SK-N-SH (cell line): ENCODE measurements at regions not wholly inside any gene's neighbourhood (a gene's known extent, or its start where the extent isn't known, plus 50 kb on each side); places are given as distances from the start of the nearest gene placed in this dataset.

Experiments used
- EP300 ChIP-seq, 2 experiments: IDR thresholded peaks; 2 replicates each; pipeline versions ENCODE4 v1.4.0 to v1.6.1; 2012; ENCODE audit warnings: borderline replicate concordance in 1 of 2, low read depth in 1 of 2, low read length in 1 of 2
- EZH2phosphoT487 ChIP-seq: fragments of 200-600 bp; sonication (generic); IDR thresholded peaks from 2 replicates; pipeline ENCODE4 v1.6.1; 2017; ENCODE audit warnings: low read depth, mixed run types, mild to moderate bottlenecking, antibody characterized with exemption, moderate library complexity, borderline replicate concordance
- FOXM1 ChIP-seq: IDR thresholded peaks from 2 replicates; pipeline ENCODE4 v1.4.0; 2012; ENCODE audit warnings: low read depth, mild to moderate bottlenecking
- JUND ChIP-seq: IDR thresholded peaks from 2 replicates; pipeline ENCODE4 v1.4.0; 2012
- POLR2AphosphoS5 ChIP-seq: IDR thresholded peaks from 2 replicates; pipeline ENCODE4 v1.6.1; 2012; ENCODE audit warnings: low read depth, low read length
- RCOR1 ChIP-seq: fragments of 150-350 bp; IDR thresholded peaks from 2 replicates; pipeline ENCODE4 v1.6.1; 2017; ENCODE audit warnings: antibody characterized with exemption, low read length
- TEAD4 ChIP-seq: IDR thresholded peaks from 2 replicates; pipeline ENCODE4 v1.4.0; 2012; ENCODE audit warnings: mild to moderate bottlenecking, borderline replicate concordance; ENCODE audit not compliant: insufficient read depth
- TF ChIP-seq, protein P1 (sequence below): fragments of 200-600 bp; sonication (generic); IDR thresholded peaks from 2 replicates; pipeline ENCODE4 v1.6.1; 2017; ENCODE audit warnings: antibody characterized with exemption, mild to moderate bottlenecking, moderate library complexity
- TF ChIP-seq, protein P2 (sequence below): IDR thresholded peaks from 2 replicates; pipeline ENCODE4 v1.4.0; 2012; ENCODE audit warnings: low read depth, borderline replicate concordance

DNA sequence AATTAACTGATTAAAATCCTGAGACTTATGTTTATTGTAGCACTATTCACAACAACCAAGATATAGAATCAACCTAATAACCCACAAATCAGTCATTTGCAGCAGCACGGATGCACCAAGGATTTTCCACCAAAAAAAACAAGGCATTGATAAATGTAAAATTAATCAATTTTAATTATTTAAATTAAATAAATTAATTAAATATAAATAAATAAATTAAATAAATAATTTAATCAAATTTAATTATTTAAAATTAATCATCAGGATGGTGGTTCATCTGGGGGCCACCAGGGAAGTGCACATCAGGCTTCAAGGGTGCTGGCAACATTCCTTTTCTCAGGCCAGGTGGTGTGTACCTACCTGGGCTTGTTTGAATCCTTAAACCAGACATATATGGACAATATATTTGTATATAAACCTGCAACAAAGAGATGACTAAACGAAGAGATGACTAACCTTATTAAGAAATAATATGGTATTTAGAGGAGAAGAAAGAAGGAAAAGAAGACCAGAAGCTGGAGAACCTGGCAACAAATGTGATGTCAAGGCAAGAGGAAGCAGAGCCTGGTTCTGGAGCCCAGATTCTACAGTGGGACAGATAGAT is 89.2 kb downstream of the CD164 start:
- TF ChIP-seq, protein P1, sequence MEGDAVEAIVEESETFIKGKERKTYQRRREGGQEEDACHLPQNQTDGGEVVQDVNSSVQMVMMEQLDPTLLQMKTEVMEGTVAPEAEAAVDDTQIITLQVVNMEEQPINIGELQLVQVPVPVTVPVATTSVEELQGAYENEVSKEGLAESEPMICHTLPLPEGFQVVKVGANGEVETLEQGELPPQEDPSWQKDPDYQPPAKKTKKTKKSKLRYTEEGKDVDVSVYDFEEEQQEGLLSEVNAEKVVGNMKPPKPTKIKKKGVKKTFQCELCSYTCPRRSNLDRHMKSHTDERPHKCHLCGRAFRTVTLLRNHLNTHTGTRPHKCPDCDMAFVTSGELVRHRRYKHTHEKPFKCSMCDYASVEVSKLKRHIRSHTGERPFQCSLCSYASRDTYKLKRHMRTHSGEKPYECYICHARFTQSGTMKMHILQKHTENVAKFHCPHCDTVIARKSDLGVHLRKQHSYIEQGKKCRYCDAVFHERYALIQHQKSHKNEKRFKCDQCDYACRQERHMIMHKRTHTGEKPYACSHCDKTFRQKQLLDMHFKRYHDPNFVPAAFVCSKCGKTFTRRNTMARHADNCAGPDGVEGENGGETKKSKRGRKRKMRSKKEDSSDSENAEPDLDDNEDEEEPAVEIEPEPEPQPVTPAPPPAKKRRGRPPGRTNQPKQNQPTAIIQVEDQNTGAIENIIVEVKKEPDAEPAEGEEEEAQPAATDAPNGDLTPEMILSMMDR, result no peak
- no peak for TF ChIP-seq FOXM1
- no peak for TF ChIP-seq EZH2phosphoT487
- no peak for TF ChIP-seq RCOR1
- TF ChIP-seq, protein P2, sequence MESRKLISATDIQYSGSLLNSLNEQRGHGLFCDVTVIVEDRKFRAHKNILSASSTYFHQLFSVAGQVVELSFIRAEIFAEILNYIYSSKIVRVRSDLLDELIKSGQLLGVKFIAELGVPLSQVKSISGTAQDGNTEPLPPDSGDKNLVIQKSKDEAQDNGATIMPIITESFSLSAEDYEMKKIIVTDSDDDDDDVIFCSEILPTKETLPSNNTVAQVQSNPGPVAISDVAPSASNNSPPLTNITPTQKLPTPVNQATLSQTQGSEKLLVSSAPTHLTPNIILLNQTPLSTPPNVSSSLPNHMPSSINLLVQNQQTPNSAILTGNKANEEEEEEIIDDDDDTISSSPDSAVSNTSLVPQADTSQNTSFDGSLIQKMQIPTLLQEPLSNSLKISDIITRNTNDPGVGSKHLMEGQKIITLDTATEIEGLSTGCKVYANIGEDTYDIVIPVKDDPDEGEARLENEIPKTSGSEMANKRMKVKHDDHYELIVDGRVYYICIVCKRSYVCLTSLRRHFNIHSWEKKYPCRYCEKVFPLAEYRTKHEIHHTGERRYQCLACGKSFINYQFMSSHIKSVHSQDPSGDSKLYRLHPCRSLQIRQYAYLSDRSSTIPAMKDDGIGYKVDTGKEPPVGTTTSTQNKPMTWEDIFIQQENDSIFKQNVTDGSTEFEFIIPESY, result no peak
- TF ChIP-seq POLR2AphosphoS5, result no peak
- TF ChIP-seq EP300 (IDR thresholded peaks at IDR 0.05; ENCODE audit: borderline replicate concordance in 1 of 2, low read depth in 1 of 2, low read length in 1 of 2), result no peak
- no peak for TF ChIP-seq JUND
- no peak for TF ChIP-seq TEAD4
